GM12891 (cell line): ENCODE measurements at regions not wholly inside any gene's neighbourhood (a gene's known extent, or its start where the extent isn't known, plus 50 kb on each side); places are given as distances from the start of the nearest gene placed in this dataset.

Experiments
- PAX5 ChIP-seq: IDR thresholded peaks from 2 replicates; pipeline ENCODE4 v1.6.1; 2011; ENCODE audit warnings: low read length, moderate library complexity, mild to moderate bottlenecking; ENCODE audit not compliant: insufficient read depth, severe bottlenecking
- POLR2A ChIP-seq: IDR thresholded peaks from 2 replicates; pipeline ENCODE4 v1.6.1; 2011; ENCODE audit warnings: low read depth, low read length, control low read depth
- POLR2AphosphoS5 ChIP-seq: IDR thresholded peaks from 2 replicates; pipeline ENCODE4 v1.6.1; 2011; ENCODE audit warnings: low read depth, low read length, control low read depth
- POU2F2 ChIP-seq: IDR thresholded peaks from 2 replicates; pipeline ENCODE4 v1.6.1; 2011; ENCODE audit warnings: low read depth, mild to moderate bottlenecking, control low read depth, low read length, moderate library complexity
- SPI1 ChIP-seq: IDR thresholded peaks from 2 replicates; pipeline ENCODE4 v1.6.1; 2011; ENCODE audit warnings: low read depth, low read length, control low read depth
- TAF1 ChIP-seq: IDR thresholded peaks from 2 replicates; pipeline ENCODE4 v1.6.1; 2011; ENCODE audit warnings: low read depth, low read length, control low read depth

DNA sequence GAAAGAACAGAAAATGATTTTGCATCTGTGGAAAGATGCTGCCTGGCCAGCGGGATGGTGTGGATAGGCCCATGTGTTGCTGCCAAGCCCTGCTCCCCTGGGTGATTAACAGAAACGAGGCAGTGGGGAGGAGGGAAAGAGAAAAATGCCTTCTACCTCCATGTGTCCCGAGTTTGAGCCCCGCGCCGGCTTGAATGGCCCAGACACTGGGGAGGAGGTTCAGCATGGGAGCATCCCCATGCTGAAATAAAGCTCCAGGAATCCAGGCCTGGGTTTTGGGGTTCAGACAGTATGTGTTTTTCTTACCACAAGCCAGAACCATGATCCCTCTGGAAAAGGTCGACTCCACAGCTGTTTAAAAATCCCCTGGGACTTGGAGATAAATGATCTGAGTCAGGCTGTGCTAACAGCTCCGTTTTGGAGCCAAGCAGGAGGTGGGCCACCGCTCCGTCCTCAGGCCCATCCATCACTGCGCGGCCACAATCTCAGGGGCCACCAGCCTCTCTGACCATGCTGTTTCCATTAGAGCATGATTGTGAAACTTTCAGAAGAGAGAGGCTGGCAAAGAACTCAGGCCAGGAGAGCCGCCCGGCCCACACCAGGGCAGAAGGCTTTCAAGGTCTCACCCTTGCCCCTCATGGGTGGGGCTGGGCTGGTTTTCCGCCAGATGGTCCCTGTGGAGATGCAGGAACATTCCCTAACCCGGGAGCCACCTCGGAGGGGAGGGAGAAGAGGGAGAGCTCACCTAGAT is 299.7 kb downstream of the ZEB1 start:
- TF ChIP-seq POLR2A (no peak), POLR2AphosphoS5 (no peak), SPI1 (no peak), TAF1 (no peak), PAX5 (no peak), POU2F2 (no peak)
